ENCODE measurements at regions not wholly inside any gene's neighbourhood (a gene's known extent, or its start where the extent isn't known, plus 50 kb on each side); places are given as distances from the start of the nearest gene placed in this dataset.

DNA sequence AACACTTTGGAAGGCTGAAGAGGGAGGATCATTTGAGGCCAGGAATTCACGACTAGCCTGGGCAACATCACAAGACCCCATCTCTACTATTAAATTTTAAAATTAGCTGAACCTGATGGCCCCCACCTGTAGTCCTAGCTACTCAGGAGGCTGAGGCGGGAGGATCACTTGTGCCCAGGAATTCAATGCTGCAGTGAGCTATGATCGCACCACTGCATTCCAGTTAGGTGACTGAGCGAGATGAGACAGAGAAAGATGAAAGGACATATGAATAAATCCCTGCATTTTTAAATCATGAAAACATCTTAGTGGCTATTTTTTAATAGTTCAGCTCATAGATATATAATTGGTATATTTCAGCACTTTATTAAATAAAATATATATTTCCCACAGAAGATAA, 93.8 kb downstream of the GPR63 start:
- no peak for TF ChIP-seq CTCF (IDR thresholded peaks at IDR 0.05; ENCODE audit: low read depth, low read length, missing control alignments)
- no peak overlapping the region for H3K4me3 ChIP-seq (ENCODE audit: low read depth, low read length)

GRCh38 chr6:96742702-96743101, 94.6 kb downstream of the GPR63 start:
- no peak for DNase-seq (ENCODE audit: low read depth)
- no peak overlapping the region for H3K4me3 ChIP-seq (ENCODE audit: low read depth, low read length)
- TF ChIP-seq CTCF (IDR thresholded peaks at IDR 0.05; ENCODE audit: low read depth, low read length, missing control alignments), result no peak

More for the DNA sequence above, 93.8 kb downstream of the GPR63 start:
- DNase-seq (ENCODE audit: low read depth), result no peak

DNA sequence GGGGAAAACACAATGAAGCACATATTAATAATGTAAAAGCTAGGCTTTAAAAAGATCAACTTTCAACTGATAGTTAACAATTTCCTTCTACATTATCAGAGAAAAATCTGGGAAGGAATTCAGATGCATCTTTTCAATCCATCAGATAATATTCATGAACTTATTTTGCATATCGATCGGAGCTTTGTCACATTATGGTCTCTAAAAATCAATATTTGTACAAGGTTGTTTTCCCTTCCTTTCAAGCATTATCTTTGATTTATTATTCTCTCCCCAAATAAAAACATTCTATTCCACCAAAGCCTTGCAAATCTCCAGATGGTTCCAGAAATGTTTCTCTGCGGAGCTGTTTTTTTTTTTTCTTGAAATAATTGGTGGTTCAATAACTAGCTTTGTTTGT, 101.9 kb downstream of the GPR63 start:
- DNase-seq (ENCODE audit: low read depth), result no peak
- H3K4me3 ChIP-seq (ENCODE audit: low read depth, low read length), result no peak overlapping the region
- no peak for TF ChIP-seq CTCF (IDR thresholded peaks at IDR 0.05; ENCODE audit: low read depth, low read length, missing control alignments)

DNA sequence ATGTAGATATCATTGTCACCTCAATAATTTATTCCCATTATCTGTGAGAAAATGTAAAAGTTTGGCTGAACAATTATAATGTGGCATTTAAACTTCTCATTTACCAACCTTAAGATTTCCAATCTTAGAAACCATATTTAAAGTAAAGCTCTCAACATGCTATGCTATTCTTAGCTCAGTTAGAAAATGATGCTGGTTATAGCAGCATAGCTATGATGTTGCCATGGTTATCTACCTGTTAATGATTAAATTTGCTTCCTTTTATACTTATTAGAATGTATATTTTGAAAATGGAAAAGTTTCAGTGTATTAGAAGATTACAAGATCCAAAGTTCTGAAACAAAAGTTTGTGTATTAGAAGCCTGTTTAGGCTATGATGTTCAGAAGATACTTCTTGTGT, 110.1 kb downstream of the GPR63 start:
- no peak overlapping the region for H3K4me3 ChIP-seq (ENCODE audit: low read depth, low read length)
- DNase-seq (ENCODE audit: low read depth), result no peak
- no peak for TF ChIP-seq CTCF (IDR thresholded peaks at IDR 0.05; ENCODE audit: low read depth, low read length, missing control alignments)

DNA sequence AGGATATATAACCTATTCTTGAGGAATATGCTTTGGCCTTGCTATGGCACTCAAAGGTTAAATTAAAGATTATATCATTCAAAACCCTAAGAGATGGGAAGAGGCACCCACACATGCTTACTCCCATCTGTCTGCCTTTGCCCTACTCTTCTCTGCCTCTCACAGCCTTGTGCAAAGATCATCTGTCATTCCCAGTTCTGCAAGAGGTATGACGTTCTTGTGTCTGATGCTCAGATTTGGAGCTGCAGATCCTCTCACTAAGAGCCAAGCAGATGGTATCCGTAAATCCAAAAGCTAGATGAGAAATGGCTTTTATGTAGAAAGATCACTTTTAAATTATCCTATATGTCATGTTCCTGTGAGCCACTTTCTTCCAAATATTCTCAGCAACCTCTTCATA, 112.0 kb downstream of the GPR63 start:
- no peak for DNase-seq (ENCODE audit: low read depth)
- no peak for TF ChIP-seq CTCF (IDR thresholded peaks at IDR 0.05; ENCODE audit: low read depth, low read length, missing control alignments)
- no peak overlapping the region for H3K4me3 ChIP-seq (ENCODE audit: low read depth, low read length)

GRCh38 chr6:96724641-96725040, 112.6 kb downstream of the GPR63 start:
- no peak for DNase-seq (ENCODE audit: low read depth)
- no peak for TF ChIP-seq CTCF (IDR thresholded peaks at IDR 0.05; ENCODE audit: low read depth, low read length, missing control alignments)
- no peak overlapping the region for H3K4me3 ChIP-seq (ENCODE audit: low read depth, low read length)

- no peak for TF ChIP-seq CTCF (IDR thresholded peaks at IDR 0.05; ENCODE audit: low read depth, low read length, missing control alignments)
- no peak for DNase-seq (ENCODE audit: low read depth)
- H3K4me3 ChIP-seq (ENCODE audit: low read depth, low read length), result no peak overlapping the region
Observed at GRCh38 chr6:96723362-96723761, 113.9 kb downstream of the GPR63 start.

All from GM12864 (cell line).